ENCODE measurements at regions not wholly inside any gene's neighbourhood (a gene's known extent, or its start where the extent isn't known, plus 50 kb on each side); places are given as distances from the start of the nearest gene placed in this dataset.

GRCh38 chr7:145036604-145037405 lies 201.0 kb upstream of the TPK1 start:
- DNase-seq (ENCODE audit: extremely low read depth, low read depth) = no peak
- TF ChIP-seq CTCF (IDR thresholded peaks at IDR 0.05; ENCODE audit: low read depth, low read length) = peak; percentile 48

GRCh38 chr7:145031162-145031561 lies 195.3 kb upstream of the TPK1 start:
- no peak for TF ChIP-seq CTCF (IDR thresholded peaks at IDR 0.05; ENCODE audit: low read depth, low read length)
- DNase-seq (ENCODE audit: extremely low read depth, low read depth) = no peak

GRCh38 chr7:145030754-145031153 lies 194.9 kb upstream of the TPK1 start:
- no peak for DNase-seq (ENCODE audit: extremely low read depth, low read depth)
- TF ChIP-seq CTCF (IDR thresholded peaks at IDR 0.05; ENCODE audit: low read depth, low read length) = no peak

GRCh38 chr7:145020454-145020853 lies 184.6 kb upstream of the TPK1 start:
- TF ChIP-seq CTCF (IDR thresholded peaks at IDR 0.05; ENCODE audit: low read depth, low read length) = no peak
- DNase-seq (ENCODE audit: extremely low read depth, low read depth) = no peak

GRCh38 chr7:145016068-145016467 lies 180.2 kb upstream of the TPK1 start:
- no peak for DNase-seq (ENCODE audit: extremely low read depth, low read depth)
- no peak for TF ChIP-seq CTCF (IDR thresholded peaks at IDR 0.05; ENCODE audit: low read depth, low read length)

GRCh38 chr7:145009876-145010275 lies 174.0 kb upstream of the TPK1 start:
- DNase-seq (ENCODE audit: extremely low read depth, low read depth) = no peak
- TF ChIP-seq CTCF (IDR thresholded peaks at IDR 0.05; ENCODE audit: low read depth, low read length) = no peak

GRCh38 chr7:145005601-145006000 lies 169.7 kb upstream of the TPK1 start:
- DNase-seq (ENCODE audit: extremely low read depth, low read depth) = no peak
- TF ChIP-seq CTCF (IDR thresholded peaks at IDR 0.05; ENCODE audit: low read depth, low read length) = no peak

Measured in AG09319 (cell line).